ENCODE measurements at regions not wholly inside any gene's neighbourhood (a gene's known extent, or its start where the extent isn't known, plus 50 kb on each side); places are given as distances from the start of the nearest gene placed in this dataset.

DNA sequence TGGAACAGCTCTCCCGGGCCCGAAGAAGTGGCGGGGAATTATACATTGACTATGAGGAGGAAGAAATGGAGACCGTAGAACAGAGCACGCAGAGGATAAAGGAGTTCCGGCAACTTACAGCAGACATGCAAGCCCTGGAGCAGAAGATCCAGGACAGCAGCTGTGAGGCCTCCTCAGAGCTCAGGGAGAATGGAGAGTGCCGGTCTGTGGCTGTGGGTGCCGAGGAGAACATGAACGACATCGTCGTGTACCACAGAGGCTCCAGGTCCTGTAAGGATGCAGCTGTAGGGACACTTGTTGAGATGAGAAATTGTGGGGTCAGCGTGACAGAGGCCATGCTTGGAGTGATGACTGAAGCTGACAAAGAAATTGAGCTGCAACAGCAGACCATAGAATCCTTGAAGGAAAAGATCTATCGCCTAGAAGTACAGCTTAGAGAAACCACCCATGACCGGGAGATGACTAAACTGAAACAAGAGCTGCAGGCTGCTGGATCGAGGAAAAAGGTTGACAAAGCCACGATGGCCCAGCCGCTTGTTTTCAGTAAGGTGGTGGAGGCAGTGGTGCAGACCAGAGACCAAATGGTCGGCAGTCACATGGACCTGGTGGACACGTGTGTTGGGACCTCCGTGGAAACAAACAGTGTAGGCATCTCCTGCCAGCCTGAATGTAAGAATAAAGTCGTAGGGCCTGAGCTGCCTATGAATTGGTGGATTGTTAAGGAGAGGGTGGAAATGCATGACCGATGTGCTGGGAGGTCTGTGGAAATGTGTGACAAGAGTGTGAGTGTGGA lies 129.5 kb upstream of the DMRT1 start:
- TF ChIP-seq POLR2AphosphoS5 (IDR thresholded peaks at IDR 0.05) (no peak), POLR2A (IDR thresholded peaks at IDR 0.05) (no peak)
- TF ChIP-seq, protein P1, sequence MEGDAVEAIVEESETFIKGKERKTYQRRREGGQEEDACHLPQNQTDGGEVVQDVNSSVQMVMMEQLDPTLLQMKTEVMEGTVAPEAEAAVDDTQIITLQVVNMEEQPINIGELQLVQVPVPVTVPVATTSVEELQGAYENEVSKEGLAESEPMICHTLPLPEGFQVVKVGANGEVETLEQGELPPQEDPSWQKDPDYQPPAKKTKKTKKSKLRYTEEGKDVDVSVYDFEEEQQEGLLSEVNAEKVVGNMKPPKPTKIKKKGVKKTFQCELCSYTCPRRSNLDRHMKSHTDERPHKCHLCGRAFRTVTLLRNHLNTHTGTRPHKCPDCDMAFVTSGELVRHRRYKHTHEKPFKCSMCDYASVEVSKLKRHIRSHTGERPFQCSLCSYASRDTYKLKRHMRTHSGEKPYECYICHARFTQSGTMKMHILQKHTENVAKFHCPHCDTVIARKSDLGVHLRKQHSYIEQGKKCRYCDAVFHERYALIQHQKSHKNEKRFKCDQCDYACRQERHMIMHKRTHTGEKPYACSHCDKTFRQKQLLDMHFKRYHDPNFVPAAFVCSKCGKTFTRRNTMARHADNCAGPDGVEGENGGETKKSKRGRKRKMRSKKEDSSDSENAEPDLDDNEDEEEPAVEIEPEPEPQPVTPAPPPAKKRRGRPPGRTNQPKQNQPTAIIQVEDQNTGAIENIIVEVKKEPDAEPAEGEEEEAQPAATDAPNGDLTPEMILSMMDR (IDR thresholded peaks at IDR 0.05 in 8 of 11, conservative IDR thresholded peaks at IDR 0.05 in 3 of 11), result no peak
